Renal pelvis (tissue), 1 donor: ENCODE measurements at regions not wholly inside any gene's neighbourhood (a gene's known extent, or its start where the extent isn't known, plus 50 kb on each side); places are given as distances from the start of the nearest gene placed in this dataset.

Experiments used
- DNase-seq: peaks from one replicate; pipeline ENCODE4 v3.0.0-alpha.2; 2013

- DNase-seq: no peak
Observed at GRCh38 chr2:180143633-180144337, 136.7 kb upstream of the CWC22 start.

DNA sequence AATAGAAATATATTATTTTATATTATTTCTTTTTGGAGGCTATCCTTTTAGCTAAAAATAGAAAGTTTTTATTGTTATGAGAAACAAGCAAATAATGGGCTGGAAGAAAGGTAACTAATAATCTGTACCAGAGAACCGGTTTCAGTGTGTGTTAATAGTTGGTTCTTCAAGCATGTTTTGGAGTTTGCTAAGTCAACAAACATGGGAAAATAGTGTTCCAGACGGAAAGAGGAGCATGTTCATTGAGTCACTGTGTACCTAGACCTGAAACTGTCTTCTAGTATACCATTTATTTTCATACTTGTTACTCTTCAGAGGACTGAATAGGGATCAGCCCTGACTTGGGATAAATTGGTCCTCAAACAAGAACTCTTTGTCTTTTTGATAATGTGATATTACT, 134.5 kb upstream of the CWC22 start:
- no peak for DNase-seq

DNA sequence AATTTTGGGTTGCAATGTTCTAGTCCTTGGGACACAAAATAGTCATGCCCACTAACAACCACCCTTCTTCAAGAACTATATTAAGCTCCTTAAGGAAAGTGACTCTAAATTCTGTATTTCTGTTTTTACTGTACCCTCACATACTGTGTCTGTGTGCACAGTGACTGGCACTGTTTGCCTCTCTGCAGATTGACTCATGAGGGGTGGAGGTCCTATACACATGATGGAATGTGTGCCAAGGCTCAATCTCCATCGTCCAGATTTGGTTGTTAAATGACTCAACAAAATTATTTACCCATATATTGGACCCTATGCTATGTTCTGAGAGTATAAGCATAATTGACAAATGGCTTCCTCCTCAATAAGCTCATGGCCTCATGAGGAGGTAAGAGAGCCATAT, 126.6 kb upstream of the CWC22 start:
- DNase-seq: no peak

DNA sequence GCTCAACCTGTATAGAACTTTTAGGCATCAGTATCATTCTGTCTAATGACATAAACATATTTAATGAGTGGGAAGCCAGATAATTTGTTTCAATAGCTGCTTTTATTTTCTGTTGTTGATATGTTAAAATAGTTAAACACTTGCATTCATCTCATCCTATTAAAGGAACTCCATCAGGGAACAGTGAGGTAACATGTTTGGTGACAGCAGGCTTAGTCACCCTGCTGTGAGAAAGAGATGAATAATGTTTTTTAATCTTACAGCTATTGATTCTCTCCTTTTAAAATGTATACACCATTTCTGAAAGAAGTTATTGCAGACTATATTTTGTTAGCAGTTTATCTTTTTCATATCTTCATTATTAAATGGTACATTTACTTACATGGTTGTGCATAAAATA, 123.3 kb upstream of the CWC22 start:
- DNase-seq: no peak

DNA sequence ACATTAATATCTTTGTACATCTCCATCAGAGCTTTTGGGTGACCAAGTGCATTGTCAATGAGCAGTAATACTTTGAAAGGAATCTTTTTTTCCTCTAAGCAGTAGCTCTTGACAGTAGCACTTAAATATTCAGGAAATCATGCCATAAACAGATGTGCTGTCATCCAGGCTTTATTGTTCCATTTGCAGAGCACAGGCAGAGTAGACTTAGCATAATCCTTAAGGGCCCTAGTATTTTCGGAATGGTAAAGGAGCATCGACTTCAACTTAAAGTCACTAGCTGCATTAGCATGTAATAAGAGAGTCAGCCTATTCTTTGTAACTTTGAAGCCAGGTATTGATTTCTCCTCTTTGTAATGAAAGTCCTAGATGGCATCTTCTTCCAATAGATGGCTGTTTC, 121.8 kb upstream of the CWC22 start:
- no peak for DNase-seq

DNA sequence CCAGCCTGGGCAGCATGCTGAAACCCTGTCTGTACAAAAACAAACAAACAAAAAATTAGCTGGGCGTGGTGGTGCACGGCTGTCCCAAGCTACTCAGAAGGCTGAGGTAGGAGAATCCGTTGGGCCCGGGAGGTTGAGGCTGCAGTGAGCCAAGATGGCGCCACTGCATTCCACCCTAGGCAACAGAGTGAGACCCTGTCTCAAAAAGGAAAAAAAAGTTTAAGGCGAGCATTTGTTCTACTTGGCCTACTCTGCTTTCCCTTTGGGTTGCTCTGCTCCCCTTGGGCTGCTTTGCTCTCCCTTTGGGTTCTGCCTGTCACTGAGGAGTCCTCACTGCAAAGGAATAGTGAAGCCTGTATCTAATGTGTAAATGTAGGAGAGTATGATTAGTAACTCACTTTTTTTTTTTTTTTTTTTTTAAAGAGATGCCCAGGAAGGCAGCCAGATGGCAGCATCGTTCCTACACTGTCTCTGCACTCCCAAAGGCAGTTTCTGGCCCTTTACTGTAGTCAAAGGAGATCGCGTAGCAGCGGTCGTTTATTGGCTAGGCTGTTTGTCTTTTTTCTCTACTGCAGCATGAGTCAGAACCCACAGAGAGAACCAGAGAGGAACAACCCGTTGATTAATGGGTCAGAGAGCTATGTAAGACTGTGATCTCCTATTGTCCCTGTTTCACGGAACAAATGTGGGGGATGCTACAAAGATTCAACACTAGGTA, 118.3 kb upstream of the CWC22 start:
- peak; percentile 77 for DNase-seq

DNA sequence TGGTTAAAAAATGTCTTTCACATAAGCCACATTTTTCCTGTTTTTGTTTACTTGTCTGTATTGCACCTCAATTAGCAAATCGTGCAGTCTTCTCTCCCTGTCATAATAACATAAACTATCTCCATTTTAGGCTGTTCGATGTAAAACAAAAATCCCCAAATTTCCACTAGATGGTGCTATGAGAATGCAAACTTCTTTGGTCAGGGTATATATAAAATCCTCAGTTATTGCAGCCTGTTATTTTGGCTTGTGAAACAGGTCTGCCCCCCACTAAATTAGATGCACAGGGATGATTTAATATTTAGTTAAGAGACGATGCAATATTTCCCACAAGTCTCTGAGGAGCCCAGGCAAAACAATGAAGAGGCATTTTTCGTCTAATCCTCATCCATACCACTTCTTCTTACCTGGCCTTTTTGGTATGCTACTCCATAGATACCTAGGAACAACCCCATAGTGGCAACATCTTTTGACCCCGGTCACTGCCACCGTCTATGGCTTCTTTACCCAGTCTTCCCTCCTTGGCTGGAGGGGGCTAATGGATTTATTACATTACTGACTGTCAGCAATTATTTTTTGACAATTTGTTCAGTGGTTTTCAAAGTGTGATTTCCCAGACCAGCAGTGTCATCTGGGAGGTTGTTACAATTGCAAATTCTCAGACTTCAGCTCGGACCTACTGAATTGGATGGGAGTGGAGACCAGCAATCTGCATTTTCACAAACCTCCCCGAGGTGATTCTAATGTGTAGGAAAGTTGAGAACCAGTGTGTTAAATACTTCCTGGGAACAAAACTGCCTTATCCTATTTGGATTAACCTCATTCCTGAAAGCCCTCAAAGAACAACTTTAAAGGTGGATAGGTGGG, 117.4 kb upstream of the CWC22 start:
- DNase-seq: peak; percentile 66

- no peak for DNase-seq
Observed at GRCh38 chr2:180122874-180123273, 115.8 kb upstream of the CWC22 start.

GRCh38 chr2:180115675-180116074, 108.6 kb upstream of the CWC22 start:
- DNase-seq: no peak

DNA sequence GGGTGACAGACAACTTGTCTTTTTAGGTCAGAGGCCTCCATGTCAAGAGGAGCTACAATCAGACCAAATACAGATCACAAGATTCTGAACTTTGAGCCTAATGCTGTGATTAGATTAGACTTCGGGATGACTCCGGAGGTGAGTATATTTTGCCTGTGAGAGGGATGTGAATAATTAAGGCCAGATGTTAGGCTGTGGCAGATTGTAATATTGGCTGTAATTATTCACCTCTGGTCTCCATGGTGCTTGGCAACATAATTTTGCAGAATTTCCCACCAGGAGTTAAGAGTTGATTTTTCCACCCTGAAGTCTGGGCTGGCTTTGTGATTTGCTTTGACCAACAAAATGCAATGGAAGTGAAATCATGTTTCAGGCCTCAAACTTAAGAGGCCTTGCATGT, 108.2 kb upstream of the CWC22 start:
- no peak for DNase-seq

DNA sequence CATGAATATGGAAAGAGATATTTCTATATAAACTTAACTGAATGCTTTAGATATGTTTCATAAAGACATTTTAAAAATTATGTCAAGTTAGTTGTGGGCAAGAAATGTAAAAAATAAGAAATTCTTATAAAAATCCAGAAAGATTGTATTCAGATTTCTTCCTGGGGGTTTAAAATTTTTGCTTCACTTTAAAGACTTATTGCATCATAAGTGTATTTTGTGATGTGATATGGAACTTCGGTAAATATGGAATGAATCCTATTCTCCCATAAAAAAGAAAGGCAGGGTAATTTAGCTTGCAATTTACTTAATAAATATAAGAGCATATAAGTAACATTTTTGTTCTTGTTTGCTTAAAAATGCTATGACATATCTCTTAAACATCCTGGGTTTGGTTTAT, 104.8 kb upstream of the CWC22 start:
- no peak for DNase-seq

DNA sequence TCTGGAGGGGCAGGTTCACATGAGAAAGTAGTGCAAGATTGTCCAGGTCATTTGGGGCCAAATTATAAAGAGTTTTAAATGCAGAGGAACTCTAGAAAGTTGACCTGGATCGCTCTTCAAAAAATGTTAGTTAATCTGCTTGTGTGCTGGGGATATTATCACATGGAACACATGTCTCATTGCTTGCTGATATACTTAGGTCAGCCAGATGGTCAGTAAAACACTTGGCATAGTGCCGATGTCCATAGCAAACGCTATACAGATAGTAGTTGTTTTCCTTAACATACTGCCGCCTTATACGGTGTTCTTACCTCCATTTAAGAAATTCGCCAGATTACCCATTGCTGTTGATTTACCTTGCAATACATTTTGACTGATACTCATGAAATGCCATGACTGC, 103.4 kb upstream of the CWC22 start:
- DNase-seq: no peak

DNA sequence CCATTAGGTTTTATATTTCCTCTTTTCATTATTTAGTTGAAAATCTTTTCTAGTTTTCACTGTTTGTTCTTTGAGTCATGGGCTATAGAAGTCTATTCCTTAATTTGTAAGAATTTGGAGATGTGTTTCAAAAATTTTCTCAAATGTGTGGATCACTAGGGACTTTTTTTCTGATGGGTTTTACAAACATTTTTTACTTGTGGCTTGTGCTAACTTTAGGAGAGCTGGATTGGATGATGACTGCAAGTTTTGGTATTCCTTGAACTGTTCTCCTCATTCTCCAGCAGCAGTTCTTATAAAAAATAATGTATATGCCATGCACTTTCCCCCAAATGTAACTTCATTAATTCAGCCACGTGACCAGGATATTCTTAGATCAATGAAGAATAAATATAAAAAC, 94.7 kb upstream of the CWC22 start:
- no peak for DNase-seq

DNA sequence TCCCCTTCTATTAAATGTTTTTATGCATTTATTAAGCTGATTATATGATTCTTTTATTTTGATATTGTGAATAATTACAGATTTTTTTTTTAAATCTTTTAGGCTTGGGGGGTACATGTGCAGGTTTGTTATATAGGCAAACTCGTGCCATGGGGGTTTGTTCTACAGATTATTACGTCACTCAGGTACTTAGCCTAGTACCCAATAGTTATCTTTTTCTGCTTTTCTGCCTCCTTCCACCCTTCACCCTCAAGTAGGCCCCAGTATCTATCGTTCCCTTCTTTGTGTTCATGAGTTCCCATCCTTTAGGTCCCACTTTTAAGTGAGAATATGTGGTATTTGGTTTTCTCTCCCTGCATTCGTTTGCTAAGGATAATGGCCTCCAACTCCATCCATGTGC, 92.2 kb upstream of the CWC22 start:
- no peak for DNase-seq

DNA sequence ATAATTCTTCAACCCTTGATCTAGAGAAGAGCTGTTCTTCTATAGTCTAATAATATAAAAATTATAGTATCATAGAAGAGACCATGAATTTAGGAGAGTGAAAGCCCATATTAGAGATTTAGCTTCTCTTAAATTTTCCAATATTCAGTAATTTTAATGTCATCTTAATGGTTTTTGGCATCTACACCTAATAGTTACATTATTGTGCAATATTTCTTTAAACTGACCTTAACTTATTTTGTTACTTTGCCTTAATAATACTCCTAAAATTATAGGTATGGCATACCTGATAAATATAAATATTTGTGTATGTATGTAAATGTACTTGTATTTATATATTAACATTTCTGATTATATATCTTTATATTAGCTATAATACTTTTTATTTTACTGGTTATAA, 78.0 kb upstream of the CWC22 start:
- no peak for DNase-seq

- peak; percentile 12 for DNase-seq
Observed at GRCh38 chr2:180077295-180077906, 70.3 kb upstream of the CWC22 start.

- DNase-seq: no peak
Observed at GRCh38 chr2:180075870-180076269, 68.8 kb upstream of the CWC22 start.

DNA sequence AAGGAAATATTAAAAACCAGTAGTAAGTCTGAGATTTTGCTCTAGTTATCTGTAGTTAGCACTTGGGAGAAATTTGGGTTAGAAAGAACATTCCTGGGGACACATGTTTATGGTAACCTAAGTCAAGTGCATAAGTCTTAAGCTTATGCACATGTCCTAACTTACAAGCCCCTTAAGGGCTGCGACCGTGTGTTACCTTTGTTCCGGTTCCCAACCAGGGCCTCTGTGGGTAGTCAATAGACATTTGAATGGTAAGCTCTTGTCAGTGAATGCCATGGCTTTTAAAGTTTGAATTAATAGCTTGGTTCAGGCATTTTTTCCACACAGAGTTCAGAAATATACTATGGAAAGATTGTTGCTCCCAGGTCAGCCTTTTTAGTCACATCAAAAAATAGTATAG, 64.7 kb upstream of the CWC22 start:
- DNase-seq: no peak

- no peak for DNase-seq
Observed at GRCh38 chr2:180063494-180064092, 56.5 kb upstream of the CWC22 start.

DNA sequence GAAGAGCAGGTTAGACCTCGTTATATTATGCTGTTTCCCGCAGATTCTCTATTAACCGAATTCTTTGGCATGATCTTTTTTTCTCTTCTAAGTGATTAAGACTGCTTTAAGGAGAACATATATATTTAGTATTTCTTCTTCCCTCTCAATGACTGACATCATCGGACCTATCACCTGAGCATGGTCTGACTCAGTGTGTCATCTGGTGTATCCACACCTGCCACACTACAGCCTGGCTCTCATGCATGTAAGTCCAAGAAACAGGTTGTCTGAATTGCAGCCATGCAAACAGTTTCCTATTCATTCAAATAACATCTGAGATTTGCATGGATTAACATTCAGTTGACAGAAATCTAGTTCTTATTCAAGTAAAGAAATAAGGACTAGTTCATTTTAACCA, 55.1 kb upstream of the CWC22 start:
- no peak for DNase-seq

- no peak for DNase-seq
Observed at GRCh38 chr2:180061546-180061945, 54.4 kb upstream of the CWC22 start.

GRCh38 chr2:180061085-180061484, 54.0 kb upstream of the CWC22 start:
- DNase-seq: no peak
